IMR-90 (cell line): ENCODE measurements at regions not wholly inside any gene's neighbourhood (a gene's known extent, or its start where the extent isn't known, plus 50 kb on each side); places are given as distances from the start of the nearest gene placed in this dataset.

Experiments used
- ATAC-seq: fragments of 200-7000 bp; cut with Tn5 transposase; 2 replicates; pipeline ENCODE4 v1.9.1; 2020; ENCODE audit warnings: low read depth, mild to moderate bottlenecking, moderate library complexity
- BruUV-seq: library from RNA; stranded (reverse); fragments of 400-500 nt; replicated peaks from 2 replicates; lab custom pipeline; 2021; lab: Mats Ljungman, UMichigan
- CTCF ChIA-PET: fragments of 300-600 bp; formaldehyde crosslinking; extraction: SDS; loops from one replicate; lab custom pipeline; 2021; ENCODE audit warnings: antibody characterized with exemption; lab: Yijun Ruan, JAX
- POLR2A ChIA-PET: fragments of 300-600 bp; sonication (Branson Sonifier 250); formaldehyde crosslinking; loops from one replicate; lab custom pipeline; 2022; ENCODE audit warnings: antibody characterized with exemption; ENCODE audit not compliant: unreplicated experiment; lab: Charles Lee
- DNase-seq: peaks from one replicate; pipeline ENCODE4 v3.0.0; 2013
- H2AFZ ChIP-seq: replicated peaks from 2 replicates; pipeline ENCODE3; 2013; ENCODE audit warnings: low read length, mild to moderate bottlenecking; ENCODE audit not compliant: poor library complexity
- H2AK5ac ChIP-seq: 2 replicates; pipeline ENCODE4 v1.6.1; 2013; ENCODE audit warnings: low read depth, low read length, inconsistent platforms
- H2AK9ac ChIP-seq: replicated peaks from 2 replicates; pipeline ENCODE3; 2013; ENCODE audit warnings: mild to moderate bottlenecking, low read depth, low read length, moderate library complexity; ENCODE audit not compliant: poor library complexity
- H2BK120ac ChIP-seq: 2 replicates; pipeline ENCODE4 v1.6.1; 2013; ENCODE audit warnings: low read depth, low read length, inconsistent platforms
- H2BK15ac ChIP-seq: 3 replicates; pipeline ENCODE4 v1.6.1; 2013; ENCODE audit warnings: low read depth, low read length, inconsistent platforms
- H2BK20ac ChIP-seq: 2 replicates; pipeline ENCODE4 v1.6.1; 2013; ENCODE audit warnings: low read depth, mild to moderate bottlenecking, inconsistent platforms, low read length, moderate library complexity
- H2BK5ac ChIP-seq: 2 replicates; pipeline ENCODE4 v1.6.1; 2013; ENCODE audit warnings: mild to moderate bottlenecking, low read depth, low read length, inconsistent platforms; ENCODE audit not compliant: poor library complexity, severe bottlenecking
- H3K14ac ChIP-seq: replicated peaks from 2 replicates; pipeline ENCODE4 v1.6.1; 2013; ENCODE audit warnings: low read depth, low read length, inconsistent platforms
- H3K18ac ChIP-seq: 2 replicates; pipeline ENCODE4 v1.6.1; 2013; ENCODE audit warnings: low read depth, low read length, control low read depth
- H3K23ac ChIP-seq: 2 replicates; pipeline ENCODE4 v1.6.1; 2013; ENCODE audit warnings: low read depth, low read length, inconsistent platforms
- H3K27ac ChIP-seq: 2 replicates; pipeline ENCODE4 v1.5.1; 2013; ENCODE audit warnings: mild to moderate bottlenecking, control low read depth, low read length; ENCODE audit not compliant: insufficient read depth
- H3K27me3 ChIP-seq: 2 replicates; pipeline ENCODE4 v1.6.1; 2013; ENCODE audit warnings: low read length; ENCODE audit not compliant: control insufficient read depth, insufficient read depth
- H3K36me3 ChIP-seq: 2 replicates; pipeline ENCODE4 v1.6.1; 2013; ENCODE audit warnings: low read length, mixed read lengths; ENCODE audit not compliant: control insufficient read depth, insufficient read depth
- H3K4ac ChIP-seq: 2 replicates; pipeline ENCODE4 v1.6.1; 2013; ENCODE audit warnings: low read depth, low read length, inconsistent platforms
- H3K4me1 ChIP-seq: 2 replicates; pipeline ENCODE4 v1.6.1; 2013; ENCODE audit warnings: low read length, mixed read lengths; ENCODE audit not compliant: control insufficient read depth, insufficient read depth
- H3K4me2 ChIP-seq: 2 replicates; pipeline ENCODE4 v1.6.1; 2013; ENCODE audit warnings: low read depth, mild to moderate bottlenecking, control low read depth, low read length, moderate library complexity
- H3K4me3 ChIP-seq: 2 replicates; pipeline ENCODE4 v1.5.1; 2013; ENCODE audit warnings: low read depth, mild to moderate bottlenecking, control low read depth, low read length, moderate library complexity; ENCODE audit not compliant: insufficient read depth
- H3K56ac ChIP-seq: 2 replicates; pipeline ENCODE4 v1.6.1; 2013; ENCODE audit warnings: low read length, inconsistent platforms; ENCODE audit not compliant: insufficient read depth; ENCODE audit errors: extremely low read depth
- H3K79me1 ChIP-seq, 2 experiments: 2 replicates each; pipeline ENCODE4 v1.6.1; 2013; ENCODE audit warnings: low read length in 2 of 2, inconsistent platforms in 1 of 2, low read depth in 1 of 2
- H3K9ac ChIP-seq: 2 replicates; pipeline ENCODE4 v1.6.1; 2013; ENCODE audit warnings: low read depth, low read length, control low read depth
- H3K9me1 ChIP-seq: 2 replicates; pipeline ENCODE4 v1.6.1; 2013; ENCODE audit warnings: low read length, inconsistent platforms; ENCODE audit not compliant: insufficient read depth
- H3K9me3 ChIP-seq: 2 replicates; pipeline ENCODE4 v1.6.1; 2013; ENCODE audit warnings: low read length; ENCODE audit not compliant: control insufficient read depth, insufficient read depth
- H4K20me1 ChIP-seq: 2 replicates; pipeline ENCODE4 v1.6.1; 2013; ENCODE audit warnings: low read length, inconsistent platforms; ENCODE audit not compliant: insufficient read depth
- H4K5ac ChIP-seq: 2 replicates; pipeline ENCODE4 v1.6.1; 2013; ENCODE audit warnings: mild to moderate bottlenecking, low read depth, low read length, control low read depth
- H4K8ac ChIP-seq, 2 experiments: 2 replicates each; pipeline ENCODE4 v1.6.1; 2013; ENCODE audit warnings: low read depth in 2 of 2, low read length in 2 of 2, control low read depth in 1 of 2, inconsistent platforms in 1 of 2
- H4K91ac ChIP-seq: 2 replicates; pipeline ENCODE4 v1.6.1; 2013; ENCODE audit warnings: low read depth, low read length, inconsistent platforms; ENCODE audit not compliant: insufficient read depth
- RCOR1 ChIP-seq: IDR thresholded peaks from 2 replicates; pipeline ENCODE4 v1.6.1; 2012; ENCODE audit warnings: mild to moderate bottlenecking, low read length, improper control_type of control experiment; ENCODE audit not compliant: insufficient replicate concordance
- dilution Hi-C: fragments of 300-500 bp; cut with HindIII; formaldehyde crosslinking; loops from one replicate; pipeline ENCODE4 v1.14.3; 2018; ENCODE audit warnings: low sequenced_read_pairs; ENCODE audit not compliant: unreplicated experiment
- in situ Hi-C: fragments of 300-500 bp; cut with MboI; formaldehyde crosslinking; loops from 3 replicates; pipeline ENCODE4 v1.14.3; 2019; ENCODE audit warnings: low sequenced_read_pairs, inconsistent platforms, mixed read lengths
- intact Hi-C: fragments of 100-400 bp; cut with micrococcal nuclease; formaldehyde crosslinking; loops from 2 replicates; pipeline ENCODE4 v1.10.0; 2022

- Histone ChIP-seq H3K4me3 (no peak overlapping the region), H3K9me1 (no peaks in the 10 kb centered on the region), H4K5ac (no peak overlapping the region), H3K27ac (no peak overlapping the region), H4K8ac (no peak overlapping the region), H3K9me3 (no peaks in the 10 kb centered on the region), H2AK5ac (no peak overlapping the region), H2AFZ (no peak overlapping the region), H3K79me1 (no peaks in the 10 kb centered on the region), H2BK15ac (no peak overlapping the region), H3K4ac (no peak overlapping the region), H2BK120ac (no peak overlapping the region), H2BK20ac (no peak overlapping the region), H3K14ac (no peak overlapping the region), H3K4me2 (no peak overlapping the region), H3K18ac (no peak overlapping the region), H2AK9ac (no peak overlapping the region), H3K36me3 (no peaks in the 10 kb centered on the region), H3K4me1 (no peaks in the 10 kb centered on the region), H3K56ac (no peak overlapping the region), H3K23ac (no peak overlapping the region), H4K20me1 (no peaks in the 10 kb centered on the region), H4K91ac (no peak overlapping the region), H3K27me3 (no peaks in the 10 kb centered on the region), H2BK5ac (no peak overlapping the region), H3K9ac (no peak overlapping the region)
- in situ Hi-C loops (no loop called here), dilution Hi-C loops (no loop called here), intact Hi-C loops (no loop called here)
- ChIA-PET CTCF (no interaction called here), POLR2A (no interaction called here)
- no peak for ATAC-seq
- peak; percentile 59 for DNase-seq
- no peak for TF ChIP-seq RCOR1
- BruUV-seq, result no TSS peak
Measured at GRCh38 chr5:164377746-164378145, 872.3 kb downstream of the MAT2B start.
